ENCODE measurements at regions not wholly inside any gene's neighbourhood (a gene's known extent, or its start where the extent isn't known, plus 50 kb on each side); places are given as distances from the start of the nearest gene placed in this dataset.
"Not testable (repeated sequence)": the region's sequence is repeated elsewhere in the genome, so short reads cannot be mapped to it uniquely, and the experiment has no call there.

GRCh38 chr20:26276554-26277210 is 580.0 kb upstream of the ZNF337 start:
- Histone ChIP-seq H3K27ac (ENCODE audit: low read length) (no peak overlapping the region), H3K27me3 (ENCODE audit: insufficient read depth, low read depth, low read length) (no peaks in the 10 kb centered on the region), H3K9ac (ENCODE audit: low read length) (no peak overlapping the region), H3K9me3 (ENCODE audit: low read length) (no peaks in the 10 kb centered on the region), H4K20me1 (ENCODE audit: insufficient read depth) (no peaks in the 10 kb centered on the region), H3K36me3 (ENCODE audit: insufficient read depth, low read length) (no peaks in the 10 kb centered on the region), H3K4me2 (ENCODE audit: low read length) (no peak overlapping the region), H2AFZ (ENCODE audit: low read depth, low read length) (no peak overlapping the region), H3K4me3 (ENCODE audit: low read length) (no peak overlapping the region), H3F3A (ENCODE audit: insufficient read depth, low read length, poor library complexity, severe bottlenecking) (no peaks in the 10 kb centered on the region), H3K79me2 (replicated peaks; ENCODE audit: insufficient read depth, low read length) (no peaks in the 10 kb centered on the region), H3K9me2 (ENCODE audit: insufficient read depth, low read length) (no peaks in the 10 kb centered on the region)
- TF ChIP-seq RAD21 (conservative IDR thresholded peaks at IDR 0.05), result no peak
- TF ChIP-seq EP300 (conservative IDR thresholded peaks at IDR 0.05; ENCODE audit: poor library complexity, severe bottlenecking), result no peak
- TF ChIP-seq SMC3 (conservative IDR thresholded peaks at IDR 0.05; ENCODE audit: poor library complexity), result no peak
- no peak for TF ChIP-seq MXI1 (conservative IDR thresholded peaks at IDR 0.05; ENCODE audit: poor library complexity, severe bottlenecking)
- no peak for TF ChIP-seq POLR2AphosphoS5 (IDR thresholded peaks at IDR 0.05)
- TF ChIP-seq EZH2 (IDR thresholded peaks at IDR 0.05; ENCODE audit: borderline replicate concordance, insufficient read depth, low read length, poor library complexity, severe bottlenecking), result no peak
- no peak for TF ChIP-seq TAF1 (IDR thresholded peaks at IDR 0.05; ENCODE audit: low read depth)
- no peak for TF ChIP-seq CTCF (IDR thresholded peaks at IDR 0.05; ENCODE audit: poor library complexity, severe bottlenecking)
- TF ChIP-seq REST (IDR thresholded peaks at IDR 0.05; ENCODE audit: borderline replicate concordance), result no peak

DNA sequence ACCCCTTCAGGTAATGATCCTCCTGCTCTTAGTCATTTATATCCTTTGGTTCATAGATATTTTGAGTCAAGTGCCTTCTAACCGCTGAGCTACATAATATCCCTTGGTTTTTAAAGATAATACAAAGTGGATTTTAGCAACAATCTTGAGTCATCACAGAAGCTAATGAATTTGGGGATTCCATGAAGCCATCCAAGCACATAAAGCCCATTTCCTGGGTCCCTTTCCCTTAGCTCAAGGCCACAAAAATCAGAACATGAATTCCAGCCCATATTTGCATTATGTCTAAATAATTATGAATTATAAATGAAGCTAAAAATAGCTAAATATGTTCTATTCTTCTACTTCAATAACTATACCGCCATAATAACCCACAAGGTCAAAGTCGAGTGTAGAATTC is 572.1 kb upstream of the ZNF337 start:
- not testable (repeated sequence) for H2AFZ ChIP-seq (ENCODE audit: low read depth, low read length); H4K20me1 ChIP-seq (ENCODE audit: insufficient read depth); H3K36me3 ChIP-seq (ENCODE audit: insufficient read depth, low read length); H3K9me2 ChIP-seq (ENCODE audit: insufficient read depth, low read length); H3K4me2 ChIP-seq (ENCODE audit: low read length); H3K27ac ChIP-seq (ENCODE audit: low read length); H3K9me3 ChIP-seq (ENCODE audit: low read length); H3K79me2 ChIP-seq (replicated peaks; ENCODE audit: insufficient read depth, low read length); H3K27me3 ChIP-seq (ENCODE audit: insufficient read depth, low read depth, low read length); H3K9ac ChIP-seq (ENCODE audit: low read length); H3F3A ChIP-seq (ENCODE audit: insufficient read depth, low read length, poor library complexity, severe bottlenecking); H3K4me3 ChIP-seq (ENCODE audit: low read length)

GRCh38 chr20:26260925-26261324 is 564.3 kb upstream of the ZNF337 start:
- not testable (repeated sequence) for H3K36me3 ChIP-seq (ENCODE audit: insufficient read depth, low read length); H2AFZ ChIP-seq (ENCODE audit: low read depth, low read length); H3K27ac ChIP-seq (ENCODE audit: low read length)

DNA sequence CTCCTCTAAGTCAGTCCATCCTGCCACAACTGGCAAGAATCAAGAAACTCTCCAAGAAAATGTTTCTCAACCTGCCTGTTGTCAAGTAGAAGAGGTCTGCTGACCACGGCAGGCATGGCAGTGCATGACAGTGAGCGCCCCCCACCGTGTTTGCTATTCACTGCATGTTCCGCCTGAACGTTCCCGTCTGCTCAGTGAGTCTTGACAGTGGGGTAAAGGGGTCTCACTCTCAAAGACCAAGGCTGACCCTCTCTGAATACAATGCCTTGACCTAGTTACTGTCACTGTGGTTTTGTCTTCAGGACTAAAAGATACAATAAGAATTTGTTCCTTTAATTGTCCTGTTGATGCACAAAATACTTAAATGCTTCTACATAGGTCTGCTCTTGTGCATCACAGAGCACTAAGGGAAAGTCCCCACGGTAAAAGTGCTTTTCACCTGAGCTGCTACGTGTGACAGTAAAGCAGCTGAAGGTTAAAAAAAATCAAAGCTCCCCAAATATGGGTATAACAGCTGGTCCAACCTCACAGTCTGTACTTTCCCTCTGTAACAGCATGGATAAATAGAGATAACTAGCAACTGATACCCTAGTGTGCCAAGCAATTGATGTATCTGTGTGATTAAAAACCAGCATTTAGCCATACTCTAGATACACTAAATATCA is 555.8 kb upstream of the ZNF337 start:
- not testable (repeated sequence) for H4K20me1 ChIP-seq (ENCODE audit: insufficient read depth); H3K4me3 ChIP-seq (ENCODE audit: low read length); H3K9me3 ChIP-seq (ENCODE audit: low read length); H3K36me3 ChIP-seq (ENCODE audit: insufficient read depth, low read length); H3K4me2 ChIP-seq (ENCODE audit: low read length); H3K9me2 ChIP-seq (ENCODE audit: insufficient read depth, low read length); H3K79me2 ChIP-seq (replicated peaks; ENCODE audit: insufficient read depth, low read length); H2AFZ ChIP-seq (ENCODE audit: low read depth, low read length); H3K27me3 ChIP-seq (ENCODE audit: insufficient read depth, low read depth, low read length); H3K27ac ChIP-seq (ENCODE audit: low read length); H3K9ac ChIP-seq (ENCODE audit: low read length); H3F3A ChIP-seq (ENCODE audit: insufficient read depth, low read length, poor library complexity, severe bottlenecking)

More at GRCh38 chr20:26260925-26261324, 564.3 kb upstream of the ZNF337 start:
- not testable (repeated sequence) for H3K27me3 ChIP-seq (ENCODE audit: insufficient read depth, low read depth, low read length); H3K9ac ChIP-seq (ENCODE audit: low read length); H3K79me2 ChIP-seq (replicated peaks; ENCODE audit: insufficient read depth, low read length); H4K20me1 ChIP-seq (ENCODE audit: insufficient read depth); H3K9me3 ChIP-seq (ENCODE audit: low read length); H3K4me2 ChIP-seq (ENCODE audit: low read length); H3K9me2 ChIP-seq (ENCODE audit: insufficient read depth, low read length); H3K4me3 ChIP-seq (ENCODE audit: low read length); H3F3A ChIP-seq (ENCODE audit: insufficient read depth, low read length, poor library complexity, severe bottlenecking)

- not testable (repeated sequence) for H2AFZ ChIP-seq (ENCODE audit: low read depth, low read length); H3K4me2 ChIP-seq (ENCODE audit: low read length); H3K9ac ChIP-seq (ENCODE audit: low read length); H3K27me3 ChIP-seq (ENCODE audit: insufficient read depth, low read depth, low read length); H3K9me3 ChIP-seq (ENCODE audit: low read length); H3K79me2 ChIP-seq (replicated peaks; ENCODE audit: insufficient read depth, low read length); H3K9me2 ChIP-seq (ENCODE audit: insufficient read depth, low read length); H3K36me3 ChIP-seq (ENCODE audit: insufficient read depth, low read length); H3K27ac ChIP-seq (ENCODE audit: low read length); H4K20me1 ChIP-seq (ENCODE audit: insufficient read depth); H3F3A ChIP-seq (ENCODE audit: insufficient read depth, low read length, poor library complexity, severe bottlenecking); H3K4me3 ChIP-seq (ENCODE audit: low read length)
These were observed 554.7 kb upstream of the ZNF337 start for GRCh38 chr20:26251376-26251775.
